ENCODE measurements at regions not wholly inside any gene's neighbourhood (a gene's known extent, or its start where the extent isn't known, plus 50 kb on each side); places are given as distances from the start of the nearest gene placed in this dataset.

GRCh38 chr3:167067787-167068161 is 312.3 kb downstream of the ZBBX start:
- CTCF ChIA-PET (ENCODE audit: low intra/inter-chr PET ratio, low total read pairs) = no interaction called here
- TF ChIP-seq ZNF383 (CRISPR knock-in tag; IDR thresholded peaks at IDR 0.05; ENCODE audit: borderline replicate concordance) = no peak
- TF ChIP-seq, protein P1, sequence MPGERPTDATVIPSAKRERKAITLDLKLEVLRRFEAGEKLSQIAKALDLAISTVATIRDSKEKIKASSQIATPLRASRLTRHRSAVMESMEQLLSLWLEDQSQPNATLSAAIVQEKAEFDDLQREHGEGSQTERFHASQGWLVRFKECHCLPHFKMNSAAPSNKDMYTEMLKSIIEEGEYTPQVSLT (CRISPR knock-in tag; IDR thresholded peaks at IDR 0.05; ENCODE audit: borderline replicate concordance, low read depth) = no peak
- no peak for TF ChIP-seq IRF2 (CRISPR knock-in tag; IDR thresholded peaks at IDR 0.05)
- TF ChIP-seq ZBTB7A (CRISPR knock-in tag; IDR thresholded peaks at IDR 0.05) = no peak
- no peak for TF ChIP-seq ZBTB14 (CRISPR knock-in tag; IDR thresholded peaks at IDR 0.05)
- TF ChIP-seq, protein P2, sequence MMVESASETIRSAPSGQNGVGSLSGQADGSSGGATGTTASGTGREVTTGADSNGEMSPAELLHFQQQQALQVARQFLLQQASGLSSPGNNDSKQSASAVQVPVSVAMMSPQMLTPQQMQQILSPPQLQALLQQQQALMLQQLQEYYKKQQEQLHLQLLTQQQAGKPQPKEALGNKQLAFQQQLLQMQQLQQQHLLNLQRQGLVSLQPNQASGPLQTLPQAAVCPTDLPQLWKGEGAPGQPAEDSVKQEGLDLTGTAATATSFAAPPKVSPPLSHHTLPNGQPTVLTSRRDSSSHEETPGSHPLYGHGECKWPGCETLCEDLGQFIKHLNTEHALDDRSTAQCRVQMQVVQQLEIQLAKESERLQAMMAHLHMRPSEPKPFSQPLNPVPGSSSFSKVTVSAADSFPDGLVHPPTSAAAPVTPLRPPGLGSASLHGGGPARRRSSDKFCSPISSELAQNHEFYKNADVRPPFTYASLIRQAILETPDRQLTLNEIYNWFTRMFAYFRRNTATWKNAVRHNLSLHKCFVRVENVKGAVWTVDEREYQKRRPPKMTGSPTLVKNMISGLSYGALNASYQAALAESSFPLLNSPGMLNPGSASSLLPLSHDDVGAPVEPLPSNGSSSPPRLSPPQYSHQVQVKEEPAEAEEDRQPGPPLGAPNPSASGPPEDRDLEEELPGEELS (CRISPR knock-in tag; IDR thresholded peaks at IDR 0.05) = no peak
- Histone ChIP-seq H3K36me3 (replicated peaks in 1 of 2; ENCODE audit: control insufficient read depth in 1 of 2, insufficient read depth in 2 of 2, low read length in 2 of 2) (no peaks in the 10 kb centered on the region), H3K9ac (ENCODE audit: insufficient read depth, low read depth, low read length) (no peak overlapping the region), H3K9me3 (ENCODE audit: low read length) (no peaks in the 10 kb centered on the region), H2AFZ (ENCODE audit: low read length) (no peak overlapping the region), H4K20me1 (ENCODE audit: insufficient read depth, low read length) (no peaks in the 10 kb centered on the region), H3K27me3 (ENCODE audit: control insufficient read depth in 1 of 2, insufficient read depth in 2 of 2, low read length in 2 of 2) (no peaks in the 10 kb centered on the region; a peak in 1 of 5 replicates), H3K4me2 (ENCODE audit: low read depth, low read length) (no peak overlapping the region), H3K4me1 (ENCODE audit: insufficient read depth, low read length) (no peaks in the 10 kb centered on the region), H3K79me2 (ENCODE audit: insufficient read depth, low read length) (no peaks in the 10 kb centered on the region), H3K4me3 (replicated peaks in 1 of 3; ENCODE audit: insufficient read depth in 1 of 3, low read depth in 2 of 3, low read length in 3 of 3) (no peak overlapping the region), H3K27ac (ENCODE audit: extremely low read length, insufficient read depth, low read length) (no peak overlapping the region)
- FAIRE-seq (no peak), ATAC-seq (no peak), DNase-seq (ENCODE audit: low spot score) (no peak)
- no TSS peak for BruUV-seq (replicated peaks)
- intact Hi-C loops (cut with micrococcal nuclease; ENCODE audit: unreplicated experiment) = no loop called here
- WGBS (ENCODE audit: low lambda C conversion rate) = 0% methylated on average over 3 of the region's 3 CpGs
- POLR2A ChIA-PET = no interaction called here
- in situ Hi-C loops (cut with HindIII; ENCODE audit: extremely low pct_ligation_motif_present, low pct_unique_long_range_greater_than_20kb) = no loop called here

Data from HepG2 (cell line).